Endodermal cell (in vitro differentiated cells): ENCODE measurements at regions not wholly inside any gene's neighbourhood (a gene's known extent, or its start where the extent isn't known, plus 50 kb on each side); places are given as distances from the start of the nearest gene placed in this dataset.

Experiments
- DNase-seq: peaks from one replicate; pipeline ENCODE4 v3.0.0-alpha.2; 2017
- H3K27ac ChIP-seq: 2 replicates; pipeline ENCODE4 v1.5.1; 2013; ENCODE audit warnings: mild to moderate bottlenecking, low read depth, low read length, moderate library complexity
- H3K27me3 ChIP-seq: 2 replicates; pipeline ENCODE4 v1.6.1; 2013; ENCODE audit warnings: mild to moderate bottlenecking, low read length, moderate library complexity; ENCODE audit not compliant: insufficient read depth, control insufficient read depth, poor library complexity, severe bottlenecking
- H3K36me3 ChIP-seq: 2 replicates; pipeline ENCODE4 v1.7.0; 2013; ENCODE audit warnings: mild to moderate bottlenecking, low read length, moderate library complexity; ENCODE audit not compliant: control insufficient read depth, insufficient read depth
- H3K4me1 ChIP-seq: one replicate; pipeline ENCODE4 v1.7.0; 2013; ENCODE audit warnings: low read length; ENCODE audit not compliant: control insufficient read depth, insufficient read depth
- H3K4me3 ChIP-seq: 2 replicates; pipeline ENCODE4 v1.5.1; 2013; ENCODE audit warnings: mild to moderate bottlenecking, low read length, moderate library complexity
- H3K9ac ChIP-seq: 2 replicates; pipeline ENCODE4 v1.6.1; 2013; ENCODE audit warnings: mild to moderate bottlenecking, low read length, moderate library complexity; ENCODE audit not compliant: poor library complexity, severe bottlenecking; ENCODE audit errors: extremely low read depth
- H3K9me3 ChIP-seq: 2 replicates; pipeline ENCODE4 v1.6.1; 2013; ENCODE audit warnings: mild to moderate bottlenecking, low read length, moderate library complexity; ENCODE audit not compliant: control insufficient read depth
- H3K27ac Mint-ChIP-seq: 2 replicates; pipeline ENCODE4 v1.8.0; 2020; ENCODE audit warnings: mixed read lengths
- H3K27me3 Mint-ChIP-seq: 2 replicates; pipeline ENCODE4 v1.8.0; 2021; ENCODE audit warnings: mild to moderate bottlenecking, mixed read lengths; ENCODE audit not compliant: insufficient read depth
- H3K36me3 Mint-ChIP-seq: 2 replicates; pipeline ENCODE4 v1.8.0; 2020; ENCODE audit warnings: low read depth, mixed read lengths
- H3K4me1 Mint-ChIP-seq: 2 replicates; pipeline ENCODE4 v1.8.0; 2020; ENCODE audit warnings: mixed read lengths
- H3K4me3 Mint-ChIP-seq: 2 replicates; pipeline ENCODE4 v1.8.0; 2020; ENCODE audit warnings: mild to moderate bottlenecking, moderate library complexity, mixed read lengths
- H3K9me3 Mint-ChIP-seq: 2 replicates; pipeline ENCODE4 v1.8.0; 2020; ENCODE audit warnings: mild to moderate bottlenecking, mixed read lengths
- WGBS, 2 experiments: methylation state at CpG; one replicate each; pipeline versions ENCODE4 v1.1.5 to v1.1.7; 2013; ENCODE audit warnings: missing lambda C conversion rate in 2 of 2, mixed read lengths in 1 of 2; ENCODE audit not compliant: insufficient coverage in 1 of 2, insufficient read length in 1 of 2; 5-methylcytosine and 5-hydroxymethylcytosine counted together
- TF ChIP-seq, protein P1 (sequence below): fragments of 200-600 bp; sonication (generic); conservative IDR thresholded peaks from 2 replicates; pipeline ENCODE4 v1.5.0; 2021; ENCODE audit warnings: antibody characterized with exemption, mild to moderate bottlenecking

GRCh38 chr5:109942646-109943045, 252.9 kb downstream of the MAN2A1 start:
- H3K27me3 ChIP-seq = peaks cover 36% of the 10 kb centered on the region

GRCh38 chr5:109943701-109944235, 254.0 kb downstream of the MAN2A1 start:
- DNase-seq = no peak
- H3K4me1 ChIP-seq = no peaks in the 10 kb centered on the region
- H3K9ac ChIP-seq = no peak overlapping the region
- WGBS, 2 experiments = 89 to 100% methylated on average over 1 to 3 of the region's 3 CpGs
- TF ChIP-seq, protein P1, sequence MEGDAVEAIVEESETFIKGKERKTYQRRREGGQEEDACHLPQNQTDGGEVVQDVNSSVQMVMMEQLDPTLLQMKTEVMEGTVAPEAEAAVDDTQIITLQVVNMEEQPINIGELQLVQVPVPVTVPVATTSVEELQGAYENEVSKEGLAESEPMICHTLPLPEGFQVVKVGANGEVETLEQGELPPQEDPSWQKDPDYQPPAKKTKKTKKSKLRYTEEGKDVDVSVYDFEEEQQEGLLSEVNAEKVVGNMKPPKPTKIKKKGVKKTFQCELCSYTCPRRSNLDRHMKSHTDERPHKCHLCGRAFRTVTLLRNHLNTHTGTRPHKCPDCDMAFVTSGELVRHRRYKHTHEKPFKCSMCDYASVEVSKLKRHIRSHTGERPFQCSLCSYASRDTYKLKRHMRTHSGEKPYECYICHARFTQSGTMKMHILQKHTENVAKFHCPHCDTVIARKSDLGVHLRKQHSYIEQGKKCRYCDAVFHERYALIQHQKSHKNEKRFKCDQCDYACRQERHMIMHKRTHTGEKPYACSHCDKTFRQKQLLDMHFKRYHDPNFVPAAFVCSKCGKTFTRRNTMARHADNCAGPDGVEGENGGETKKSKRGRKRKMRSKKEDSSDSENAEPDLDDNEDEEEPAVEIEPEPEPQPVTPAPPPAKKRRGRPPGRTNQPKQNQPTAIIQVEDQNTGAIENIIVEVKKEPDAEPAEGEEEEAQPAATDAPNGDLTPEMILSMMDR = no peak
- H3K36me3 ChIP-seq = no peaks in the 10 kb centered on the region
- peaks cover 4% of the 10 kb centered on the region for H3K4me1 Mint-ChIP-seq
- no peak overlapping the region for H3K27ac ChIP-seq
- no peak overlapping the region for H3K27ac Mint-ChIP-seq
- H3K27me3 Mint-ChIP-seq = peaks cover 20% of the 10 kb centered on the region
- no peak overlapping the region for H3K4me3 ChIP-seq
- no peak overlapping the region for H3K4me3 Mint-ChIP-seq
- no peaks in the 10 kb centered on the region for H3K36me3 Mint-ChIP-seq
- H3K9me3 ChIP-seq = peaks cover 9% of the 10 kb centered on the region
- H3K27me3 ChIP-seq = peaks cover 25% of the 10 kb centered on the region
- H3K9me3 Mint-ChIP-seq = peaks cover 9% of the 10 kb centered on the region

More at GRCh38 chr5:109942646-109943045, 252.9 kb downstream of the MAN2A1 start:
- H3K27ac Mint-ChIP-seq = no peak overlapping the region
- Histone ChIP-seq H3K4me3 (no peak overlapping the region), H3K9ac (no peak overlapping the region), H3K4me1 (no peaks in the 10 kb centered on the region), H3K9me3 (peaks cover 9% of the 10 kb centered on the region), H3K36me3 (no peaks in the 10 kb centered on the region), H3K27ac (no peak overlapping the region)
- peaks cover 9% of the 10 kb centered on the region for H3K9me3 Mint-ChIP-seq
- H3K27me3 Mint-ChIP-seq = peaks cover 20% of the 10 kb centered on the region
- H3K36me3 Mint-ChIP-seq = no peaks in the 10 kb centered on the region
- H3K4me3 Mint-ChIP-seq = no peak overlapping the region
- peaks cover 4% of the 10 kb centered on the region for H3K4me1 Mint-ChIP-seq
- WGBS, 2 experiments = 96% methylated on average over 1 of the region's 1 CpG; no CpG with 5 or more reads in 1 of the 2 experiments
- TF ChIP-seq, protein P1 = no peak
- no peak for DNase-seq

- H3K9ac ChIP-seq = no peak overlapping the region
- H3K4me3 ChIP-seq = no peak overlapping the region
- Mint-ChIP-seq H3K27ac (no peak overlapping the region), H3K4me3 (no peak overlapping the region), H3K4me1 (peaks cover 4% of the 10 kb centered on the region), H3K36me3 (no peaks in the 10 kb centered on the region), H3K9me3 (peaks cover 9% of the 10 kb centered on the region), H3K27me3 (peaks cover 20% of the 10 kb centered on the region)
- peaks cover 20% of the 10 kb centered on the region for H3K27me3 ChIP-seq
- H3K36me3 ChIP-seq = no peaks in the 10 kb centered on the region
- peaks cover 9% of the 10 kb centered on the region for H3K9me3 ChIP-seq
- peak; percentile 28 for DNase-seq
- H3K27ac ChIP-seq = no peak overlapping the region
- TF ChIP-seq, protein P1 = no peak
- no peaks in the 10 kb centered on the region for H3K4me1 ChIP-seq
- 60 to 75% methylated on average over 1 to 3 of the region's 3 CpGs for WGBS, 2 experiments
Measured at GRCh38 chr5:109944461-109944860, 254.7 kb downstream of the MAN2A1 start.
